ENCODE measurements at regions not wholly inside any gene's neighbourhood (a gene's known extent, or its start where the extent isn't known, plus 50 kb on each side); places are given as distances from the start of the nearest gene placed in this dataset.

DNA sequence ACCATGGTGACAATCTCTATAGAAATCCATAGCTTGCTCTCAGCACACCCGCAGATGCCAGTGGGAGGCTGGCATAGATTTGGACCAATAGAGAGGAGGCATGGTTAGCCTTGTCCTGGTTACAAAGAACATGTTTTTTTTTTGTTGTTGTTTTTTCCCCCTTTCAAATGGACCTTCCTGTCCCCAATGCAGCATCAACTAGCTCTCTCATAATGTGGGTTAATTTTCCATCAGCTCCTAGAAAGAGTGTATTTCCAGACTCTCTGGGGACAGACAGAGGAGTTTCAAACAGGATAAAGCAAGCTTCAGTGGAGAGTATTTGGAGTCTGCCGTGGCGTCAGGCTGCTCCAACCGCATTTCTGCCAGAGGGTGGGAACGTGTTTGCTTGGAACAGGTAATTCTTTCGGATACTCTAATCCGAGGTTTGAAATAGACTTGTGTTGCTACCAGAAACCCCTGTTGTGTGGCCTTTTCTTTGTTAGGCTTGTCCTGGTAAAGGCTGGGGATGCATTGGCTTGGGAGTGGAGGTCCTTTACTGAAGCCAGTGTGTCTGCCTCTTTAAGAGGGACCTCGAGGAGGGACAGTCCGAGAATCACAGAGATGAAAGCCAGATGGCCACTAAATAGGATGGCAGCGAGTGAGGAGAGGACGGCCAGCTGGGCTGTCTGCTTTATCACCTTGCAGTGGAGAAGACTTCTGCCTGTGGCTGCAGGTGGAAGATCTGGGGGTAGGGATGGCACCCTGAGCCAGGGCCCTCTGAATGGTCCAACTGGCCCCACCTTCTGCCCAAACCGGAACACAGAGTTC lies 130.5 kb upstream of the CPEB4 start:
- intact Hi-C loops (cut with micrococcal nuclease; ENCODE audit: unreplicated experiment) (no loop called here), in situ Hi-C loops (cut with HindIII; ENCODE audit: extremely low pct_ligation_motif_present, low pct_unique_long_range_greater_than_20kb) (loop anchor here (25.0 kb wide), 1 partner anchor 205 kb away; no protein-coding TSS in a partner anchor)
- Histone ChIP-seq H3K27ac (ENCODE audit: extremely low read length, insufficient read depth, low read length) (no peak overlapping the region), H3K36me3 (replicated peaks in 1 of 2; ENCODE audit: control insufficient read depth in 1 of 2, insufficient read depth in 2 of 2, low read length in 2 of 2) (no peaks in the 10 kb centered on the region), H3K9me3 (ENCODE audit: low read length) (no peaks in the 10 kb centered on the region), H2AFZ (ENCODE audit: low read length) (no peak overlapping the region), H3K79me2 (ENCODE audit: insufficient read depth, low read length) (no peaks in the 10 kb centered on the region), H3K4me2 (ENCODE audit: low read depth, low read length) (no peak overlapping the region), H4K20me1 (ENCODE audit: insufficient read depth, low read length) (no peaks in the 10 kb centered on the region), H3K4me1 (ENCODE audit: insufficient read depth, low read length) (peaks cover 76% of the 10 kb centered on the region), H3K9ac (ENCODE audit: insufficient read depth, low read depth, low read length) (no peak overlapping the region), H3K4me3 (replicated peaks in 1 of 3; ENCODE audit: insufficient read depth in 1 of 3, low read depth in 2 of 3, low read length in 3 of 3) (no peak overlapping the region), H3K27me3 (ENCODE audit: control insufficient read depth in 1 of 2, insufficient read depth in 2 of 2, low read length in 2 of 2) (no peaks in the 10 kb centered on the region)
- ATAC-seq (no peak), DNase-seq (ENCODE audit: low spot score) (no peak), FAIRE-seq (no peak)
- no peak for TF ChIP-seq FOXP4 (CRISPR knock-in tag; IDR thresholded peaks at IDR 0.05)
- TF ChIP-seq ZNF792 (CRISPR knock-in tag; IDR thresholded peaks at IDR 0.05): no peak
- TF ChIP-seq ZNF501 (CRISPR knock-in tag; IDR thresholded peaks at IDR 0.05): no peak
- no peak for TF ChIP-seq TARDBP (CRISPR knock-in tag; IDR thresholded peaks at IDR 0.05)
- no peak for TF ChIP-seq ZMAT5 (CRISPR knock-in tag; IDR thresholded peaks at IDR 0.05; ENCODE audit: borderline replicate concordance, low read depth)
- BruUV-seq (replicated peaks): no TSS peak
- POLR2A ChIA-PET: no interaction called here
- 88% methylated on average over 11 of the region's 12 CpGs for WGBS (ENCODE audit: low lambda C conversion rate)
- CTCF ChIA-PET (ENCODE audit: low intra/inter-chr PET ratio, low total read pairs): no interaction called here

DNA sequence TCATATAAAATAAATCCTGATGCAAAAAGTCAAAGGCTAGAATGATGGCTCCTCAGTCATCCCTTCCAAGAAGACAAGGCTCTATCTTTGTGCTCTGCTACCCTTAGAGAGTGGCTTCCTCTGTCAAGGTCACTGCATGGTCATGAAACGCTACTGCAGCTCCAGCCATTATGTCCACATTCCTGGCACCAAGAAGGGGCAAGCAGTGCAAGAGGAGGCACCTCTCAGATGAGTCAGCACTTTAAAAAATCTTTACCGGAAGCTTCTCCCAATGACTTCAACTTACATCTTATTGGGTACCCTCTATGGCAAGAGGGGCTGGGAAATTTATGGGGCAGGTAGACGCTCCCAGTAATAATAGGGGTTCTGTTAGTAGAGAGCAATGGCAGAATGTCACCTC lies 129.5 kb upstream of the CPEB4 start:
- BruUV-seq (replicated peaks): no TSS peak
- Histone ChIP-seq H3K4me2 (ENCODE audit: low read depth, low read length) (no peak overlapping the region), H3K27me3 (ENCODE audit: control insufficient read depth in 1 of 2, insufficient read depth in 2 of 2, low read length in 2 of 2) (no peaks in the 10 kb centered on the region), H3K4me3 (replicated peaks in 1 of 3; ENCODE audit: insufficient read depth in 1 of 3, low read depth in 2 of 3, low read length in 3 of 3) (no peak overlapping the region), H3K9me3 (ENCODE audit: low read length) (no peaks in the 10 kb centered on the region), H4K20me1 (ENCODE audit: insufficient read depth, low read length) (no peaks in the 10 kb centered on the region), H3K36me3 (replicated peaks in 1 of 2; ENCODE audit: control insufficient read depth in 1 of 2, insufficient read depth in 2 of 2, low read length in 2 of 2) (no peaks in the 10 kb centered on the region), H3K79me2 (ENCODE audit: insufficient read depth, low read length) (no peaks in the 10 kb centered on the region), H2AFZ (ENCODE audit: low read length) (no peak overlapping the region), H3K27ac (ENCODE audit: extremely low read length, insufficient read depth, low read length) (no peak overlapping the region), H3K9ac (ENCODE audit: insufficient read depth, low read depth, low read length) (no peak overlapping the region), H3K4me1 (ENCODE audit: insufficient read depth, low read length) (peaks cover 76% of the 10 kb centered on the region)
- CTCF ChIA-PET (ENCODE audit: low intra/inter-chr PET ratio, low total read pairs): no interaction called here
- intact Hi-C loops (cut with micrococcal nuclease; ENCODE audit: unreplicated experiment) (no loop called here), in situ Hi-C loops (cut with HindIII; ENCODE audit: extremely low pct_ligation_motif_present, low pct_unique_long_range_greater_than_20kb) (loop anchor here (25.0 kb wide), 1 partner anchor 204 kb away; no protein-coding TSS in a partner anchor)
- no peak for DNase-seq (ENCODE audit: low spot score)
- 65% methylated on average over 3 of the region's 3 CpGs for WGBS (ENCODE audit: low lambda C conversion rate)
- no peak for FAIRE-seq
- POLR2A ChIA-PET: no interaction called here
- ATAC-seq: no peak
- TF ChIP-seq SP2 (CRISPR knock-in tag; IDR thresholded peaks at IDR 0.05) (no peak), ZNF597 (CRISPR knock-in tag; IDR thresholded peaks at IDR 0.05) (no peak), ZNF660 (CRISPR knock-in tag; IDR thresholded peaks at IDR 0.05; ENCODE audit: borderline replicate concordance, low read depth) (no peak), FOSL2 (CRISPR knock-in tag; IDR thresholded peaks at IDR 0.05) (0 out of 2 replicates have a peak, but pooled peaks have one; percentile 9), GATAD2A (CRISPR knock-in tag; IDR thresholded peaks at IDR 0.05) (no peak)

All from HepG2 (cell line).